ENCODE measurements at regions not wholly inside any gene's neighbourhood (a gene's known extent, or its start where the extent isn't known, plus 50 kb on each side); places are given as distances from the start of the nearest gene placed in this dataset.

DNA sequence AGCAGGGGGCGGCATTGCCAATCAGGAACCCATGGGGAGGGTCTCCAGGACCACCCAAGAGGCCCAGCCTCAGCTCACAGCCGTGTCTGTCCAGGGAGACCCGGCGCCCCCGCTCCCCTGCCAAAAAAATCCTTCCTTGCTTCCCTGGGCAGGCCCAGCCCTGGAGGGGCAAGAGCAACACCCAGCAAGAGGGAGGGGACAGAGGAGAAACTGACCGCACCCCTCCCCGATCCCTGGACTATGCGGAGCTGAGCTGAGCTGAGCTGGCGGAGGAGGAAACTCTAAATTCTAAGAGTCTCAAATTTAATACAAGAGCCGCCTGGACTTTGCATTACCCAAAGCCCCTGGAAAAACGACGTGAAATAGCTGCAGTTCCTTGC is 52.0 kb upstream of the SHISAL1 start:
- CTCF ChIA-PET: interaction anchor here (1.2 kb wide), 1 partner anchor 142 kb away, joined by 3 read pairs; no protein-coding TSS in a partner anchor
- H3K4me3 Mint-ChIP-seq: no peak overlapping the region
- no peaks in the 10 kb centered on the region for H3K9me3 Mint-ChIP-seq
- no peaks in the 10 kb centered on the region for H3K4me1 Mint-ChIP-seq
- H3K27ac Mint-ChIP-seq: no peak overlapping the region
- peaks cover 12% of the 10 kb centered on the region for H3K27me3 Mint-ChIP-seq
- DNase-seq: no peak
- H3K36me3 Mint-ChIP-seq: no peaks in the 10 kb centered on the region

DNA sequence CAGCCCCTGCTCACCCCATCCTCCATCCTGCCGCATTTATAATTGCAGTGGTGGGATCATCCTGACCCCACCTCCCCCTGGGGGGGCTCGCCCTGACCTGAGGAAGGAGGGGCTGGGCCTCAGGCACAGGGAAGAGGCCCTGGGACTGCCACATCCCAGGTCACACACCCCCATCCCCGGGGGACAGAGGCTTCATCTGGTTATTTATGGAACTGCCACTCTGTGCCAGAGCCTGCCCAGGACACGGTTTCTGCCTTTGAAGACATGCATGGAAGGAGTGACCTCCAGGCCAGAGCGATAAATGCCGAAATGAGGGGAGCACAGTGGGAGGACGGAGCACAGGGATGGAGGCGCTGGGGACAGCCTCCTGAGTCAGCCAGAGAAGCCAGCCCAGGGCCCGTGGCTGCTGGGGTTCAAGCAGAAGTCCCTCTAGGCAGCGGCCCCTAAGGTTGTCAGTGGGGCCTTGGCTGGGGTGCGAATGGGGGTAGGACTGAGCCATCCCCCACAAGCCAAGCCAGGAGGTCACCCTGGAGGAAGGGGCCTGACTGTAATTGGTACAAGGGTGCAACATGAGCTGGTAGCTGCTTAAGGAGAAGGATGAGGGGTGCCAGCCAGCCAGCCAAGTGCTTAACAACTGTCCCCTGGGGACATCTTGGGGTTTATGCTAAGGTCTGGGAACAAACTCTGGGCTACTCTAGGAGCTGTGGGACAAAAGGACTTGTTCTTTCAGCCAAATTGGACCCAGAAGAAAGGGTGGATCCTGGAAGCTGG is 51.4 kb upstream of the SHISAL1 start:
- no peaks in the 10 kb centered on the region for H3K9me3 Mint-ChIP-seq
- no peaks in the 10 kb centered on the region for H3K36me3 Mint-ChIP-seq
- H3K27ac Mint-ChIP-seq: no peak overlapping the region
- H3K4me1 Mint-ChIP-seq: no peaks in the 10 kb centered on the region
- DNase-seq: no peak
- CTCF ChIA-PET: interaction anchor here (1.2 kb wide), 1 partner anchor 143 kb away, joined by 3 read pairs; no protein-coding TSS in a partner anchor
- H3K27me3 Mint-ChIP-seq: peaks cover 12% of the 10 kb centered on the region
- H3K4me3 Mint-ChIP-seq: no peak overlapping the region

DNA sequence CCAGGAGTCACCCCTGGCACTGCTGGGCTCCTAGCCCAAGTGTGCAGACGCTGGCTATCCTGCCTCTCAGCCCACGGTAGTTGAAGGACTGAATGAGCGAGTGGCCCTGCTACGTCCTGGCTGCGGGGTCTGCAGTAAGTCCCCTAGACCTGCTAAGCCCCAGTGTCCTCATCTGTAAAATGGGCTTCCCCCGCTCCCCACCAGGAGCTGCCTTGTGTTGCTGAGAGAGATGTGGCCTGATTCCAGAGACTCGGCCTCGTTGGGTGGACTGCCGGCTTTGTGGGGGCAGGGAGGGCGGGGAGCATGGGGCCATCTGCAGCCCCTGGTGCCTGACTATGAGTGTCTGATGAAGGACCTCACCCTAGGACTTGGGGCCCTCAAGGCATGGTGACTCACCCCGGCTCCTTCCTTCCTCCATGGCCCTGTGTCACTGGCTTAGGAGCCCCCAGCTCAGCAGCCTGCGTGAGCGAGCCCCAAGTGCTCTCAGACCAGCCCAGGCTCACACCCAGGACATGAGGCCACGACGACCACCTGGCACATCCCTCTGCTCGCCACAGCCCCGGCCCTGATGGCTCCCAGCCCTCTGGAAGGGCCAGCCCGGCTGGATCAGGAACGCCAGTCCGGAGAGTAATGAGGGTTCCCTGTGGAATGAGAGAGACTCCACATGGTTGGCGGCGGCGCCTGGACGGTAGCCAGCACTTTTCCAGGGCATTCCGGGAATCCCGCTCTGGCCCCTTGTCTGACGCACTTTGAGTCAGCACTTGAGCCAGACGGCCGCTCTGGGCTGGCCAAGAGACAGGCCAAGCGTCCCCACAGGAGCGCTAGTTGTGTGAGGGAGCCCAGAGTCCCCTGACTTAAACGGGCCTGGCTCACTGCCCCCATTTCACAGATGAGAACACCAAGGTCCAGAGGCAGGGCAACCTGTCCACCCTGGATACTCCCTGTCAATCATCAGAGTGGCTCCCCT is 50.5 kb upstream of the SHISAL1 start:
- no peaks in the 10 kb centered on the region for H3K9me3 Mint-ChIP-seq
- H3K4me1 Mint-ChIP-seq: no peaks in the 10 kb centered on the region
- DNase-seq: no peak
- no peak overlapping the region for H3K27ac Mint-ChIP-seq
- CTCF ChIA-PET: no interaction called here
- H3K36me3 Mint-ChIP-seq: no peaks in the 10 kb centered on the region
- H3K27me3 Mint-ChIP-seq: peaks cover 11% of the 10 kb centered on the region
- no peak overlapping the region for H3K4me3 Mint-ChIP-seq

DNA sequence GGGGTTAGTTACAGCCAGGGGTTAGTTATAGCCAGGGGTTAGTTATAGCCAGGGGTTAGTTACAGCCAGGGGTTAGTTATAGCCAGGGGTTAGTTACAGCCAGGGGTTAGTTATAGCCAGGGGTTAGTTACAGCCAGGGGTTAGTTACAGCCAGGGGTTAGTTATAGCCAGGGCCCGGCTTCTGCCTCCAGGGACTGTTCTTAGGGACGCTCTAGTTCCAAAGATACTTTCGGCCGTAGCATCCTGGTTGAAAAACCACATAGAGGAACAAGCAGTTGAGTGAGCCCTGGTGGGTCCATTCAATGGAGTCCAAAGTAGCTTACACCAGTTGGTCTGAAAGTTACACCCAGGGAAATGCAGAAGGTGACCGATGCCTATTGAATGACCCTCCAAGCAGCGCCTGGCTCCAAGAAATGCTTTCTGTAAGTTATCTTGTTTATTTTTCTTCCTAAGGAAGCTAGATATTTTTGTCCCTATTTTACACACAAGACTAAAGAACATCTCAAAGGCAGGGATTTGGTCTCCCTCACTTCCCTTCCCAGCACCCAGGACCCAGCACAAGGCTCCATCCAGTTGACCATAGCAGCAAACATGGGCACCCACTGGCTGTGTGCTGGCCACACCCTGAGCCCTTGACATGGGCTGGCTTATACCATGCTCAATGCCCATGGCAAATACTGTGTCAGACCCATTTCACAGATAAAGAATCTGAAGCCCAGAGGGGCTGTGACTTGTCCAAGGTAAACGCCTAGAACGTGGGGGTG is 49.7 kb upstream of the SHISAL1 start:
- Mint-ChIP-seq H3K4me1 (no peaks in the 10 kb centered on the region), H3K4me3 (no peak overlapping the region), H3K27me3 (peaks cover 20% of the 10 kb centered on the region), H3K27ac (no peak overlapping the region), H3K36me3 (no peaks in the 10 kb centered on the region), H3K9me3 (no peaks in the 10 kb centered on the region)
- no peak for DNase-seq
- CTCF ChIA-PET: interaction anchor here (0.5 kb wide), 1 partner anchor 21 kb away, joined by 3 read pairs; no protein-coding TSS in a partner anchor

Measured in activated naive CD4-positive, alpha-beta T cell treated with anti-CD3 and anti-CD28 coated beads, Interleukin-2, amount 10 ng/mL, durations not matched to agents 7 days and 5 days (primary cell).